ENCODE measurements at regions not wholly inside any gene's neighbourhood (a gene's known extent, or its start where the extent isn't known, plus 50 kb on each side); places are given as distances from the start of the nearest gene placed in this dataset.

DNA sequence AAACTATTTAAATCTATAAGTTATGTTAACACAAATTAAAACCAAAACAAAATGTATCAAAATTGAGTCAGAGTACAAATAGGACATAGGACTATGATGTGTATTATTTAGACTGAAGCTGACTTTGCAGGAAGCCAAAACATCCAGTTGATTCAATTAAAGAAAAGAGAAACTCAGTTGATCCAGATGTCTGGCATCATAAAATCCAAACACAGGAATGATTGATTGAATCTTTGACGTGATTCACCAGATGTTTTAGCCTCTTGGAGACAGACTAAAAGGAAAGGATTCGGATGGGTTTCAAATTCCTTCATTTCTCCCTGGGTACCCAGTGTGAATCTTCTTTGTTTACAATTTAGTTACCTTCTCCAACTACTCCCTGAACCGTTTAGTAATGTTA lies 272.9 kb downstream of the IRS1 start:
- ATAC-seq (no peak), DNase-seq (no peak)
- no peaks in the 10 kb centered on the region for H3K9me3 Mint-ChIP-seq
- H3K4me1 Mint-ChIP-seq (ENCODE audit: low read depth): no peaks in the 10 kb centered on the region
- no peaks in the 10 kb centered on the region for H3K27me3 Mint-ChIP-seq (ENCODE audit: low read depth)
- no peaks in the 10 kb centered on the region for H3K36me3 Mint-ChIP-seq (ENCODE audit: insufficient read depth)
- H3K4me3 Mint-ChIP-seq: no peak overlapping the region

DNA sequence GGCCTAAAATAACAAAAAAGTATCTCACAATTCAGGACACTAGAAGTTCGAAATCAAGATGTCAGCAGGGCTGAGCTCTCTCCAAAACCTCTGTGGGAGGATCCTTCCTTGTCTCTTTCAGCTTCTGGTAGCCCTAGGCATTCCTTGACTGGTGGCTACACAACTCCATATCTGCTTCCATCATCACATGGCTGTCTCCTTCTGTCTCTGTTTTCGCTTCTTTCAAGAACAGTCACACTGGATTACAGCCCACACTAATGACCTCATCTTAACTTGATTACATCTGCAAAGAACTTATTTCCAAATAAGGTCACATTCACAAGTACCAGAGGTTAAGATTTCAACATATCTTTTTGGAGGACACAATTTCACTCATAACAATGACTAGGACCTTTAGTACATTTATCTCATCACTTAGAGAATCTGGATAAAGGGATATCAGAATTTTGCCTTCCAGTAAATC lies 275.2 kb downstream of the IRS1 start:
- H3K36me3 Mint-ChIP-seq (ENCODE audit: insufficient read depth): no peaks in the 10 kb centered on the region
- H3K4me1 Mint-ChIP-seq (ENCODE audit: low read depth): no peaks in the 10 kb centered on the region
- H3K27me3 Mint-ChIP-seq (ENCODE audit: low read depth): no peaks in the 10 kb centered on the region
- H3K4me3 Mint-ChIP-seq: no peak overlapping the region
- DNase-seq (no peak), ATAC-seq (no peak)
- peaks cover 4% of the 10 kb centered on the region for H3K9me3 Mint-ChIP-seq

DNA sequence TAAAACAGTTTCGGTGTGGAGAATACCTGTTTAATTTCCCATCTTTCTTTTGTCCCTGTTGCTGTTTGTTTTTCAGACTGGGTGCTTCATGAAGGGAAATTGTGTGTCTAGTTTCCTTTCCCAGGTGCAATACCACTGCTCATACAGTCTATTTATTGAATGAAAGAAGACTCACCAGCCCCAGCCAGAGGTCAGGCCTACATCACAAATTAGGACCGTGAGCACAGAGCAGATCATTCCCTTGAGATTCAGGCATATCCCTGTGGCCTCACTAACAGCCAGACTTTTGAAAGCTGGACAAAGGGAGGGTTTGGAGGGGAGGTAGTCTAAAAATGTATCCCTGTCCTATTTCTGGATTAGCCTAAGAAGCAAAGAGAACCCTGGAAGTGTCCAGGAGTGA lies 278.9 kb downstream of the IRS1 start:
- no peak for ATAC-seq
- Mint-ChIP-seq H3K4me3 (no peak overlapping the region), H3K36me3 (ENCODE audit: insufficient read depth) (no peaks in the 10 kb centered on the region), H3K4me1 (ENCODE audit: low read depth) (no peaks in the 10 kb centered on the region), H3K9me3 (peaks cover 7% of the 10 kb centered on the region), H3K27me3 (ENCODE audit: low read depth) (no peaks in the 10 kb centered on the region)
- DNase-seq: no peak

DNA sequence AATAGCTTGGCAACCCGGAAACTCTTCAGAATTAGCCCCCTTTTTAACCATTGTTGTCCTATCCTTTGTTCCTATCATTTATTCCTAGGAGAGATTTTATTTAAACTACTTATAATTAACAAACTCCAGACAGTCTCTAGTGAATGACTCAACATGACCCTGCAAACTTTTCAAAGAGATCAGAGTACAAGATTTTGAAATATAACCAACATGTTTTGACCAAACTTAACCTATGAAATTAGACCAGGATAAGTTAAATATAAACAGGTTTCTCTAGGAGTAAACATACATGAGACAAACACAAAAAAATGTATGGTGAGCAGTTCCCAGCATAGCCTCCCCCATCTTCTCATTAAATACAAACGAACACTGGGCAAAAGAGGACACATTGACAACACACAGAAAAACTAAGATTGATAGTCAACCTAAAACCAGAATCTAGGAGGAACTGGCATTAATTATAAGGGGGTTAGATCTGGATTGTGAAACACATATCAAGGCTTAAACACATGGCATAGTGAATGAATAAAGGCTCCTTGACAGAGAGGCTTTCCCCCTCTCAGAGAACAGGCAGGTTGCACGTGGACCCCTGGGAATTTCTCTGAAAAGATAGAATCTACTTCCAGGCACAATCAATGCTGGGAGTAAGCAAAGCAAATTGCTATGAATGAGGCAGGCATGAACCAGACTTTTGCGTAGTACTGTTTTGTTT lies 284.1 kb downstream of the IRS1 start:
- DNase-seq (no peak), ATAC-seq (no peak)
- Mint-ChIP-seq H3K36me3 (ENCODE audit: insufficient read depth) (no peaks in the 10 kb centered on the region), H3K27me3 (ENCODE audit: low read depth) (no peaks in the 10 kb centered on the region), H3K9me3 (peaks cover 3% of the 10 kb centered on the region), H3K4me3 (no peak overlapping the region), H3K4me1 (ENCODE audit: low read depth) (no peaks in the 10 kb centered on the region)

DNA sequence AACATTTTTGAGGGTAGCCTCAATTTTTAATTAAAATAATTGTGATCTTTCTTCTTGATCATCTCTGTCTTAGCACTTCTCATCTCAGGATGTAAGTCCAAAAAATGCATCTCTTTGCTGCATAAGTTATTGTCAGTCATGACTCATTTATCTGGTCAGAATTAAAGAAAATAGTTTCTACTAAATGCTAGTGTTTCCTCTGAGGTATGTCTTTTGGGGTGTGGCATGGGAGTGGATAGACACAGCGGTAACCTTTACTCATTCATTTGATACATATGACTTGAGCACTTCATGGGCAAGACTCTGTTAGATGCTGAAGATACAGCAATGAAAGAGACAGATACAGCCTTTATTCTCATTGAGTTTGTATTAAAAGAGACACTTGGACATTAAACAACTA lies 284.7 kb downstream of the IRS1 start:
- no peak overlapping the region for H3K4me3 Mint-ChIP-seq

DNA sequence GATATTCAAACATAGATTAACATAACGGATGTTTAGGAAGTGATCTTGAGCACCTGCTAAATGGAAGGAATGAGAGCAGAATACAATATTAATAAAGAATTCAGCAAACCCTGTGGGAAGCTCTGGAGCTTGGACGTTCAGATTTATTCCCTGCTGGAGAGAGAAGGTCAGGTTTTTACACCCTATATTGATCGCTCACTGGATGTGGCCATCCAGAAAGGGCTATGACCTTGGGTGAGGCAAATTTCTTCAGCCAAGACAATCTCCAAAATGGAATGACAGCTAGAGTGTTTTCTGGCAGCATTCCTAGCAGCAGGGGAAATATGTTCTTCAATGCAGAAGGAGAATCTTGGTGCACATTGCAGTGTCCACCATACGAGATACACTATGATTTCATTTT lies 288.3 kb downstream of the IRS1 start:
- Mint-ChIP-seq H3K27me3 (ENCODE audit: low read depth) (no peaks in the 10 kb centered on the region), H3K36me3 (ENCODE audit: insufficient read depth) (no peaks in the 10 kb centered on the region), H3K4me3 (no peak overlapping the region), H3K4me1 (ENCODE audit: low read depth) (no peaks in the 10 kb centered on the region), H3K9me3 (no peaks in the 10 kb centered on the region)
- ATAC-seq (no peak), DNase-seq (no peak)

More for the DNA sequence above, 284.7 kb downstream of the IRS1 start:
- Mint-ChIP-seq H3K27me3 (ENCODE audit: low read depth) (no peaks in the 10 kb centered on the region), H3K9me3 (peaks cover 3% of the 10 kb centered on the region), H3K36me3 (ENCODE audit: insufficient read depth) (no peaks in the 10 kb centered on the region), H3K4me1 (ENCODE audit: low read depth) (no peaks in the 10 kb centered on the region)
- DNase-seq (no peak), ATAC-seq (no peak)

DNA sequence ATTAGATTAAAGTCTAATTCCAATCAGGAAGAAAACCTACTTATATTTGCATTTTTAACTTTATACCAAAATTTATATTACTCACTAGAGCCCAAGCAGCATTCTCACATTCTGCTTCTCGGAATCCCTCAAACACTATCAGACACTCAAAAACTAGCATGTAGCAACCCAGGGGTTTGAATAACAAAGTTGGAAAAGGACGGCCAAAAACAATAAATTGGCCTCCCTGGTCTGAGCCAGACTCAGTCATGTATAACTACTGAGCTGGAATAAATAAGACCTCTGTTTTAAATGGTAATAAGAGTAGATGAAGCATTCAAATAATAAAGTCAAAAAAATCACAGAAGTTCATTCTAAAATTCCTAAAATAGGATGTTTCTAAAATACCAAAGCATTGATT lies 290.9 kb downstream of the IRS1 start:
- Mint-ChIP-seq H3K36me3 (ENCODE audit: insufficient read depth) (no peaks in the 10 kb centered on the region), H3K4me1 (ENCODE audit: low read depth) (no peaks in the 10 kb centered on the region), H3K4me3 (no peak overlapping the region), H3K27me3 (ENCODE audit: low read depth) (no peaks in the 10 kb centered on the region), H3K9me3 (no peaks in the 10 kb centered on the region)
- ATAC-seq (no peak), DNase-seq (no peak)

DNA sequence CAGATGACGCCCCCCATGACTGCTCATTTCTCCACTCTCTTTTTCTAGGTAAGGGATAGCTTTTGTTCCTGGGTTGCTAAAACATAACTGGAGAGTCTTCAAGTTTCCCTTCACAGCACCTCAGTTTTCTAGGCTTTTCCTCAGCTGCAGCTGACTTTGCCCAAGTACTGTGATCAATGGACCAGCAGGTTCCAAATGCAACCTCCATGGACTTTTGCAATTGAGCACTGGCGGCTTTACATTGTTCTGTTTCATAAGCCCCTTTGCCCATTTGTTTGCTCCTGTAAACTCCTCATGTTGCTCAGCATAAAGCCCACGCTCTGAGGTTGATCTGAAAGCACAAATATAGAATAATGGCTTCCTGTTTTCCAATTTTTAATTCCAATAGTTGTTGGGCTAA lies 291.6 kb downstream of the IRS1 start:
- H3K9me3 Mint-ChIP-seq: no peaks in the 10 kb centered on the region
- H3K36me3 Mint-ChIP-seq (ENCODE audit: insufficient read depth): no peaks in the 10 kb centered on the region
- no peaks in the 10 kb centered on the region for H3K4me1 Mint-ChIP-seq (ENCODE audit: low read depth)
- no peak overlapping the region for H3K4me3 Mint-ChIP-seq
- no peaks in the 10 kb centered on the region for H3K27me3 Mint-ChIP-seq (ENCODE audit: low read depth)
- DNase-seq (no peak), ATAC-seq (no peak)

DNA sequence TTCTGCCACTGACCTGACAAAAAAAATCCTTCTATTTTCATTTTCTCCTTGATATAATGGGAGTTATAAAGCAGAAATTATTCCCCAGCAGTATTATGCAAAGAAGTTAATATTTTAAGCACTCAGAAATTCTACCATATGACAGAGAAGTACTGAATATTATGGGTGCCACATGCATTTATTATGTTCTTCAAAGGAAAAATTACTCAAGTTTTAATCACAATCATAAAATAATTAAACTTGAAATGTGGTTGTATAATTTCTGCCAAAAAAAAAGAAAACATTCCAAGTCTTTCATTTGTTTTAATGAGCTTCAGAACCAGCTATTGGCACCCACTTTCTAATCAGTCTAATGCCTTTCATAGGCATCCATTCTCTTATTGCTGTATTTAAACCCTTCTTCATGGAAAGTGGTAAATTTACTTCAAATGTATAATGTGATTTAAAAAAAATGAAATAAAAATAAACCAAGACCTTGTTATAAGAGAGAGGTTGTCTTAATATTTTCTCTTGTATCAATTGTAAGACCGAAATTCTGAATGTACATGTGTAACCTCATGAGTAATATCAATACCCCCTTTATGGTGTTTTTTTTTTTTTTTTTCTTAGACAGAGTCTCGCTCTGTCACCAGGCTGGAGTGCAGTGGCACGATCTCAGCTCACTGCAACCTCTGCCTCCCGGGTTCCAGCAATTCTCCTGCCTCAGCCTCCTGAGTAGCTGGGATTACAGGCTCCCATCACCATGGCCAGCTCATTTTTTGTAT lies 302.3 kb downstream of the IRS1 start:
- DNase-seq: no peak
- Mint-ChIP-seq H3K4me1 (ENCODE audit: low read depth) (no peaks in the 10 kb centered on the region), H3K36me3 (ENCODE audit: insufficient read depth) (peaks cover 1% of the 10 kb centered on the region), H3K9me3 (peaks cover 4% of the 10 kb centered on the region), H3K4me3 (no peak overlapping the region), H3K27me3 (ENCODE audit: low read depth) (peaks cover 10% of the 10 kb centered on the region)
- ATAC-seq: no peak

DNA sequence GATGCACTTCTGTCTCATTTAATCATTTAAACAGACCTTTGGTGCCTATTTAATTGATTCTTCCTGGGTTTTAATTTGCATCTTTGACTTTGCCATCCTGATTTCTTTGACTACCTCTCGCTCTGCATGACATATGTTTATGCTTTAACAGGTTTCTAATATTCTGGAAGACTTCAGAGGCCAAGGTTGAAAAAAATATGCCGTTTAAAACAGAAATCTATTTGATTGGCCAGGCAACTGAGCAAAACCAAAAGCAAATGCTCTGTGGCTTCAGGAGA lies 303.4 kb downstream of the IRS1 start:
- Mint-ChIP-seq H3K9me3 (no peaks in the 10 kb centered on the region), H3K27me3 (ENCODE audit: low read depth) (peaks cover 10% of the 10 kb centered on the region), H3K36me3 (ENCODE audit: insufficient read depth) (peaks cover 1% of the 10 kb centered on the region), H3K4me3 (no peak overlapping the region), H3K4me1 (ENCODE audit: low read depth) (no peaks in the 10 kb centered on the region)
- no peak for ATAC-seq
- no peak for DNase-seq

DNA sequence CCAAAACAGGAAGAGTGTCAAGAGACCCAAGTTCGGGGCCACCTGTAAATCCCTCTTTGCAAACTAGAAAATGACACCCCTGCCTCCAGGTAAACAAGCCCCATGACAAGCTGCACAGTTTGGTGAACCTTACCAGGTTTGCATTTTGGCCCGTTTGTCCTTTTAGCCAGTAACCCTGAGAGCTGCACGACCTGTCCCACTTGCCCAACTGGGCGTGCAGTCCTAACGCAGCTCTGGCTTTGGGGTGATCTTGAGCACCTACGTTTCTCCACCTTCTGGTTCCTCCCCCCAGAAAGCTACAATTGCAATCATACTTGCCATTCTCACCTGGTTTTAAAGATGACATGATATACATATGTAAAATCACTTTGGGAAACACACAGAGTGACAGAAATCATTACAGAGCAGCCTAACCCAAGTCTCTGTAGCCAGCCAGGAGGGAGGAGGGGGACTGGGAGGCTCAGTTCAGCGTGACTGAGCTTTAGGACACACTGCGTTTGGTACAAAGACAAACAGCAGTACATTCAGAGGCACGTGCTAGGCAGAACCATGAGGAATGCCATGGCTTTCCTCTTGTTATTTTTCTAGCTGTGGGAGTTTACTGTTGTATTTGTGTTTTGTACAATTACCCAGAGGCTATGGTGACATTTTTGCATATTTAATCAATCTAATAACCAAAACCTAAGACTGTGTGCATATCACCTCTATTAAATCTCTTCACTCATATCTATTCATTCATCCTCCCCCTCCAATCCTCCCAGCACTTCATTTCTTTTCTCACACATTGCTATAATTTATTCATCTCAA lies 304.0 kb downstream of the IRS1 start:
- peaks cover under 1% of the 10 kb centered on the region for H3K36me3 Mint-ChIP-seq (ENCODE audit: insufficient read depth)
- H3K9me3 Mint-ChIP-seq: no peaks in the 10 kb centered on the region
- H3K4me3 Mint-ChIP-seq: no peak overlapping the region
- DNase-seq (no peak), ATAC-seq (no peak)
- peaks cover 10% of the 10 kb centered on the region for H3K27me3 Mint-ChIP-seq (ENCODE audit: low read depth)
- H3K4me1 Mint-ChIP-seq (ENCODE audit: low read depth): no peaks in the 10 kb centered on the region

DNA sequence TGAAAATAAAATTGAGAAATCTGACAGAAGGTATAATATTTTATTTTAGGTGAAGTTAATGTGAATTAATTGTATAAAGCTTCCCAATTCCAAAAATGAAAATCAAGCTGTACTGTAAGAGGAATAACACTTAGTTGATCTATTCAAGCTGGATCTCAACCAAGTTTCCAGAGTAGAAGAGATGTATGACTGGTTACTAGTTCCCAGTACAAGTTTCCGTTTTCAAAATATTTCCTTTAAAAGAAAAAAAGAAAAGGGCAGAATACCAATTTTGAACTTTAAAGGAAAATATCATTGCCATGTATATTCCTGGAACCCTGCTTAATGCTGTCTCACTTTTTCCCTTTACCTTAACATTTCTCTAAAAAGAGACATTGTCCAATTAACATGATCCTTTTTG lies 308.5 kb downstream of the IRS1 start:
- peaks cover 2% of the 10 kb centered on the region for H3K27me3 Mint-ChIP-seq (ENCODE audit: low read depth)
- H3K36me3 Mint-ChIP-seq (ENCODE audit: insufficient read depth): no peaks in the 10 kb centered on the region
- ATAC-seq (no peak), DNase-seq (no peak)
- no peaks in the 10 kb centered on the region for H3K4me1 Mint-ChIP-seq (ENCODE audit: low read depth)
- H3K4me3 Mint-ChIP-seq: no peak overlapping the region
- no peaks in the 10 kb centered on the region for H3K9me3 Mint-ChIP-seq

DNA sequence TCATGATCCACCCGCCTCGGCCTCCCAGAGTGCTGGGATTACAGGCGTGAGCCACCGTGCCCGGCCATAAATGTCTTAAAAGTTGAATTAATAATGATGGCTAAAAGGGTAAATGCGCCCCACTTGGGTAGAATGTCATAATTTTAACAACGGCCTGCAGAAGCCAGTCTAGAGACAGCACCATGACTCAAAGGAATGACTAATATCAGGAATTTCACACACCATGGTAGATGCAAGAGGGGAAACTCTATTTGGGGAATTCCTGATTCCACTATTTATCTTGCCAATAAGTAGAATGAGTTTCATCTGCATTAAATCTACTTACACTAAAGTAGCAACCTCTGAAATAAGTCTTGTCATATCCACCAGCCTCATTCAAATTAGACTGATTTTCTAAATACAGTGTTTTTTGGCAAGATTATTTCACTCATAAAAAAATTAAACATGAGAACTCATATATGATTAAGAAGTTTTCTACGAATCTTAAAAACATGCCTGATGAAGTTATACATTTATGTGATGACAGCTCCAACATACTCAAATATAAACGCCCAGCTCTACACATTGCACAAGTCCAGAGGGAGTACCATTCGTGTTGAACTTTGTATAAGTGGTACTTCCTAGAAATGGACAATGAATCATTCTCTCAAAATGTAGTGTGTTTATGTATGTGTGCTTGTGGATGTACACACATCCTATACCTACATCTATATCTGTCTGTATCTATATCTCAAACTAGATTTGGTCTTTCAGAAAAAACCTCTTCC lies 309.7 kb downstream of the IRS1 start:
- no peak for DNase-seq
- ATAC-seq: peak; percentile 56 to 63
- Mint-ChIP-seq H3K4me3 (no peak overlapping the region), H3K9me3 (no peaks in the 10 kb centered on the region), H3K27me3 (ENCODE audit: low read depth) (peaks cover 2% of the 10 kb centered on the region), H3K36me3 (ENCODE audit: insufficient read depth) (no peaks in the 10 kb centered on the region), H3K4me1 (ENCODE audit: low read depth) (no peaks in the 10 kb centered on the region)

DNA sequence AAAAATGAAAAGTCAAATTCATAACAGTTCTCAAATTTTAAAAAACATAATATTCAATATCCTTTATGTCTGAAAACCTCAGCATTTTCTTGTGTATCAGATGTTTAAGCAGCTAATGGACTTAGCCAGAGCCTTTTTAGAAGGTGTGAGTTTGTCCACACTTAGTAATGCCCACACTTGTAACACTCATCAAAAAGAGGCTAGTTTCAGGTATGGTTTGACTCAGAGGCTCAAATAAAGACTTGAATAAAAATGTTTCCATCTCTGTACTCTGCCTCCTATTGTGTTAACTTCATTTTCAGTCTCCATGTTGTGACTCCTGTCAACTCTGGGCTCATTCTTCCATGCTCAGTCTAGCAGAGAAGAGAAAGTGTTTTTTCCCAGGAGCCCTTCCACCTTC lies 311.6 kb downstream of the IRS1 start:
- ATAC-seq (no peak), DNase-seq (no peak)
- Mint-ChIP-seq H3K36me3 (ENCODE audit: insufficient read depth) (no peaks in the 10 kb centered on the region), H3K27me3 (ENCODE audit: low read depth) (peaks cover 3% of the 10 kb centered on the region), H3K4me1 (ENCODE audit: low read depth) (no peaks in the 10 kb centered on the region), H3K4me3 (no peak overlapping the region), H3K9me3 (no peaks in the 10 kb centered on the region)
